ENCODE measurements at regions not wholly inside any gene's neighbourhood (a gene's known extent, or its start where the extent isn't known, plus 50 kb on each side); places are given as distances from the start of the nearest gene placed in this dataset.

DNA sequence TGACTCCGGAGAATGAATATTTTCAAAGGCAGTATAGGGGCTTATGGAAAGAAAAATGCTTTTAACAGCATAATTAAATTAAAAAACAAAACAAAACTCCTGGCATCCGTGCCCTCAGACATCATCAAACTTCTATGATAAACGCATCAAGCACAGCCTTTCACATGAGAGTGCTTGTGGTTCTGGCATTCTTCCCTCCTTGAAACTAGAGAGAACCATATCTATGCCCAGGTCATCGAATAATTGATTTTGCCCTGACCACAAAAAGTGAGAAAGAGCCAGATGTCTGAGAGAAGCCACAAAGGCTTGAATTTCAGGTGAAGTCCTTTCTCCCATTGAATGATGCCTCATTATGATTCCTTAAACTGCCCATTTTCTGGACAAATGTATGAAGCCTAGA is 286.8 kb downstream of the CBLL2 start:
- H3K4me1 ChIP-seq (ENCODE audit: control insufficient read depth in 5 of 5, insufficient read depth in 5 of 5, low read length in 5 of 5): no peaks in the 10 kb centered on the region
- H3K27me3 ChIP-seq (ENCODE audit: control insufficient read depth in 3 of 3, insufficient read depth in 3 of 3, low read length in 2 of 3): peaks cover 0 to 4% (median 0%) of the 10 kb centered on the region in 3 donors
- TF ChIP-seq, protein P1, sequence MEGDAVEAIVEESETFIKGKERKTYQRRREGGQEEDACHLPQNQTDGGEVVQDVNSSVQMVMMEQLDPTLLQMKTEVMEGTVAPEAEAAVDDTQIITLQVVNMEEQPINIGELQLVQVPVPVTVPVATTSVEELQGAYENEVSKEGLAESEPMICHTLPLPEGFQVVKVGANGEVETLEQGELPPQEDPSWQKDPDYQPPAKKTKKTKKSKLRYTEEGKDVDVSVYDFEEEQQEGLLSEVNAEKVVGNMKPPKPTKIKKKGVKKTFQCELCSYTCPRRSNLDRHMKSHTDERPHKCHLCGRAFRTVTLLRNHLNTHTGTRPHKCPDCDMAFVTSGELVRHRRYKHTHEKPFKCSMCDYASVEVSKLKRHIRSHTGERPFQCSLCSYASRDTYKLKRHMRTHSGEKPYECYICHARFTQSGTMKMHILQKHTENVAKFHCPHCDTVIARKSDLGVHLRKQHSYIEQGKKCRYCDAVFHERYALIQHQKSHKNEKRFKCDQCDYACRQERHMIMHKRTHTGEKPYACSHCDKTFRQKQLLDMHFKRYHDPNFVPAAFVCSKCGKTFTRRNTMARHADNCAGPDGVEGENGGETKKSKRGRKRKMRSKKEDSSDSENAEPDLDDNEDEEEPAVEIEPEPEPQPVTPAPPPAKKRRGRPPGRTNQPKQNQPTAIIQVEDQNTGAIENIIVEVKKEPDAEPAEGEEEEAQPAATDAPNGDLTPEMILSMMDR (IDR thresholded peaks at IDR 0.05; ENCODE audit: control extremely low read depth, extremely low read depth): no peak
- no peak for DNase-seq
- no peak overlapping the region for H3K4me3 ChIP-seq
- no peaks in the 10 kb centered on the region for H3K9me3 ChIP-seq (ENCODE audit: control insufficient read depth in 4 of 4, insufficient read depth in 3 of 4, low read length in 3 of 4)
- H3K36me3 ChIP-seq (ENCODE audit: control insufficient read depth in 4 of 4, insufficient read depth in 4 of 4, low read length in 4 of 4): no peaks in the 10 kb centered on the region
- WGBS, 2 donors: 51 to 73% methylated on average over 4 of the region's 4 CpGs
- ATAC-seq (ENCODE audit: insufficient read depth, low FRiP score): no peak
- H3K9ac ChIP-seq (ENCODE audit: insufficient read depth in 1 of 2, low read length in 2 of 2): no peak overlapping the region
- no peak overlapping the region for H3K27ac ChIP-seq (ENCODE audit: low read depth in 1 of 2, low read length in 1 of 2)

DNA sequence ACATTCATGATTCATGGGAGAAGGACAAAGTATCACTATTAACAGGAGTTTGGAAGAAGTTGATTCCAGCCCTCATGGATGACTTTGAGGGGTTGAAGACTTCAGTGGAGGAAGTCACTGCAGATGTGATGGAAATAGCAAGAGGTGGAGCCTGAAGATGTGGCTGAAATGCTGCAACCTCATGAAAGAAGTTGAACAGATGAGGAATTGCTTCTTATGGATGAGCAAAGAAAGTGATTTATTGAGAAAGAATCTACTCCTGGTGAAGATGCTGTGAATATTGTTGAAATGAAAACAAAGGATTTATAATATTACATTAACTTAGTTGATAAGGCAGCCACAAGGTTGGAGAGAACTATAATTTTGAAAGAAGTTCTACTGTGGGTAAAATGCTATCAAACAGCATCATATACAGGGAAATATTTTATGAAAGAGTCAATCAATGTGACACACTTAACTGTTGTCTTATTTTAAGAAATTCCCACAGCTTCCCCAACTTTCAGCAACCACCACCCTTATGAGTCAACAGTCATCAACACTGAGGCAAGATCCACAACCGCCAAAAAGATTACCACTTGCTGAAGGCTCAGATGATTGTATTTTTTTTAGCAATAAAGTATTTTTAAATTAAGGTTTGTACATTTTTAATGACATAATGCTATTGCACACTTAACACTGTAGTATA is 302.6 kb downstream of the CBLL2 start:
- Histone ChIP-seq H3K36me3 (ENCODE audit: control insufficient read depth in 4 of 4, insufficient read depth in 4 of 4, low read length in 4 of 4) (no peaks in the 10 kb centered on the region), H3K4me1 (ENCODE audit: control insufficient read depth in 5 of 5, insufficient read depth in 5 of 5, low read length in 5 of 5) (no peaks in the 10 kb centered on the region), H3K27me3 (ENCODE audit: control insufficient read depth in 3 of 3, insufficient read depth in 3 of 3, low read length in 2 of 3) (no peaks in the 10 kb centered on the region), H3K4me3 (no peak overlapping the region), H3K27ac (ENCODE audit: low read depth in 1 of 2, low read length in 1 of 2) (no peak overlapping the region), H3K9me3 (ENCODE audit: control insufficient read depth in 4 of 4, insufficient read depth in 3 of 4, low read length in 3 of 4) (no peaks in the 10 kb centered on the region), H3K9ac (ENCODE audit: insufficient read depth in 1 of 2, low read length in 2 of 2) (no peak overlapping the region)
- no peak for DNase-seq
- no peak for ATAC-seq (ENCODE audit: insufficient read depth, low FRiP score)
- TF ChIP-seq, protein P1 (IDR thresholded peaks at IDR 0.05; ENCODE audit: control extremely low read depth, extremely low read depth): no peak
- WGBS, 2 donors: 91 to 100% methylated on average over 1 of the region's 1 CpG

GRCh38 chrX:22577181-22577580 is 304.5 kb downstream of the CBLL2 start:
- no peak for DNase-seq

More at GRCh38 chrX:22577181-22577580, 304.5 kb downstream of the CBLL2 start:
- no peaks in the 10 kb centered on the region for H3K36me3 ChIP-seq (ENCODE audit: control insufficient read depth in 4 of 4, insufficient read depth in 4 of 4, low read length in 4 of 4)
- WGBS, 2 donors: 69 to 87% methylated on average over 3 of the region's 3 CpGs
- TF ChIP-seq, protein P1 (IDR thresholded peaks at IDR 0.05; ENCODE audit: control extremely low read depth, extremely low read depth): no peak
- no peak for ATAC-seq (ENCODE audit: insufficient read depth, low FRiP score)
- no peaks in the 10 kb centered on the region for H3K4me1 ChIP-seq (ENCODE audit: control insufficient read depth in 5 of 5, insufficient read depth in 5 of 5, low read length in 5 of 5)
- no peak overlapping the region for H3K9ac ChIP-seq (ENCODE audit: insufficient read depth in 1 of 2, low read length in 2 of 2)
- H3K9me3 ChIP-seq (ENCODE audit: control insufficient read depth in 4 of 4, insufficient read depth in 3 of 4, low read length in 3 of 4): no peaks in the 10 kb centered on the region
- H3K4me3 ChIP-seq: no peak overlapping the region
- no peak overlapping the region for H3K27ac ChIP-seq (ENCODE audit: low read depth in 1 of 2, low read length in 1 of 2)
- H3K27me3 ChIP-seq (ENCODE audit: control insufficient read depth in 3 of 3, insufficient read depth in 3 of 3, low read length in 2 of 3): no peaks in the 10 kb centered on the region
